Smooth muscle cell (in vitro differentiated cells): ENCODE measurements at regions not wholly inside any gene's neighbourhood (a gene's known extent, or its start where the extent isn't known, plus 50 kb on each side); places are given as distances from the start of the nearest gene placed in this dataset.

Experiments
- DNase-seq: peaks from one replicate; lab custom pipeline; 2025; ENCODE audit not compliant: unreplicated experiment; lab: John Stamatoyannopoulos, UW
- H2AFZ ChIP-seq: fragments of 200-600 bp; sonication (generic); 2 replicates; pipeline ENCODE4 v1.6.0; 2016; ENCODE audit warnings: antibody characterized with exemption, low read depth, mild to moderate bottlenecking
- H3F3A ChIP-seq: fragments of 200-600 bp; sonication (generic); 2 replicates; pipeline ENCODE4 v1.6.0; 2017; ENCODE audit warnings: antibody characterized with exemption, low read depth
- H3K27ac ChIP-seq: fragments of 200-600 bp; sonication (generic); 2 replicates; pipeline ENCODE4 v1.5.1; 2016; ENCODE audit warnings: low read depth, mild to moderate bottlenecking
- H3K27me3 ChIP-seq: fragments of 200-600 bp; sonication (generic); 2 replicates; pipeline ENCODE4 v1.6.1; 2016; ENCODE audit warnings: low read depth, mild to moderate bottlenecking
- H3K36me3 ChIP-seq: fragments of 200-600 bp; sonication (generic); 2 replicates; pipeline ENCODE4 v1.5.1; 2016; ENCODE audit warnings: low read depth
- H3K4me1 ChIP-seq: fragments of 200-600 bp; sonication (generic); 2 replicates; pipeline ENCODE4 v1.5.1; 2016; ENCODE audit warnings: low read depth
- H3K4me2 ChIP-seq: fragments of 200-600 bp; sonication (generic); 2 replicates; pipeline ENCODE4 v1.6.0; 2016; ENCODE audit warnings: mild to moderate bottlenecking
- H3K4me3 ChIP-seq: fragments of 200-600 bp; sonication (generic); 2 replicates; pipeline ENCODE4 v1.5.1; 2016; ENCODE audit warnings: mild to moderate bottlenecking
- H3K79me2 ChIP-seq: fragments of 200-600 bp; sonication (generic); 2 replicates; pipeline ENCODE4 v1.6.0; 2016; ENCODE audit warnings: low read depth, mild to moderate bottlenecking
- H3K9ac ChIP-seq: fragments of 200-600 bp; sonication (generic); 2 replicates; pipeline ENCODE4 v1.6.0; 2016; ENCODE audit warnings: low read depth
- H3K9me3 ChIP-seq: fragments of 200-600 bp; sonication (generic); replicated peaks from 2 replicates; pipeline ENCODE4 v1.5.1; 2016; ENCODE audit warnings: low read depth
- H4K20me1 ChIP-seq: fragments of 200-600 bp; sonication (generic); 2 replicates; pipeline ENCODE4 v1.6.0; 2016; ENCODE audit warnings: low read depth
- CTCF ChIP-seq: fragments of 200-600 bp; sonication (generic); IDR thresholded peaks from 2 replicates; pipeline ENCODE4 v1.5.1; 2017; ENCODE audit warnings: borderline replicate concordance, mild to moderate bottlenecking, antibody characterized with exemption; ENCODE audit not compliant: insufficient read depth, poor library complexity, severe bottlenecking
- WGBS: methylation state at CpG from one replicate; pipeline ENCODE4 v1.1.7; 2016; ENCODE audit warnings: low lambda C conversion rate; 5-methylcytosine and 5-hydroxymethylcytosine counted together

- Histone ChIP-seq H2AFZ (no peak overlapping the region), H3F3A (no peaks in the 10 kb centered on the region), H3K4me1 (no peaks in the 10 kb centered on the region), H3K27me3 (peaks cover 6% of the 10 kb centered on the region), H3K9me3 (no peaks in the 10 kb centered on the region), H3K79me2 (no peaks in the 10 kb centered on the region), H3K9ac (no peak overlapping the region), H3K36me3 (no peaks in the 10 kb centered on the region), H4K20me1 (no peaks in the 10 kb centered on the region), H3K27ac (no peak overlapping the region), H3K4me3 (no peak overlapping the region), H3K4me2 (no peak overlapping the region)
- no peak for TF ChIP-seq CTCF
- 91% methylated on average over 5 of the region's 5 CpGs for WGBS
- no peak for DNase-seq
These were observed 106.4 kb upstream of the PDE10A start for GRCh38 chr6:165769401-165769800.

DNA sequence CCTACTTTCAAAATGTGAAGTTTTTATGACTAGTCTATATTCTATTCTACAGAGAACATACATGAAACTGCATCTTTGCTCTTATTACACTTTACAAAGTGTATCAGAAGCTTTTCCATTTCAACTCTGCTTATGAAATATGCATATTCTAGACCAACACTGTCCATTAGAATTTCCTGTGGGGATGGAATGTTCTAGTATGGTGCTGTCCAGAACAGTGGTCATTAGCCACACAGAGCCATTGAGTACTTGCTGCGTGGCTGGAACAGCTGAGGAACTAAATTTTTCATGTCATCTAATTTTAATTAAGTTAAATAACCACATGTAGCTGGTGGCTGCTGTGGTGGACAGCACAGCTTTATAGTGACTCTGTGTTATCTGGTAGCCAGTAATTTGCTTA is 105.9 kb upstream of the PDE10A start:
- 89% methylated on average over 1 of the region's 1 CpG for WGBS
- Histone ChIP-seq H3K9me3 (no peaks in the 10 kb centered on the region), H3K27ac (no peak overlapping the region), H3K36me3 (no peaks in the 10 kb centered on the region), H3F3A (no peaks in the 10 kb centered on the region), H2AFZ (no peak overlapping the region), H3K79me2 (no peaks in the 10 kb centered on the region), H3K9ac (no peak overlapping the region), H3K4me3 (no peak overlapping the region), H3K27me3 (peaks cover 4% of the 10 kb centered on the region), H3K4me1 (no peaks in the 10 kb centered on the region), H3K4me2 (no peak overlapping the region), H4K20me1 (no peaks in the 10 kb centered on the region)
- TF ChIP-seq CTCF: no peak
- no peak for DNase-seq

DNA sequence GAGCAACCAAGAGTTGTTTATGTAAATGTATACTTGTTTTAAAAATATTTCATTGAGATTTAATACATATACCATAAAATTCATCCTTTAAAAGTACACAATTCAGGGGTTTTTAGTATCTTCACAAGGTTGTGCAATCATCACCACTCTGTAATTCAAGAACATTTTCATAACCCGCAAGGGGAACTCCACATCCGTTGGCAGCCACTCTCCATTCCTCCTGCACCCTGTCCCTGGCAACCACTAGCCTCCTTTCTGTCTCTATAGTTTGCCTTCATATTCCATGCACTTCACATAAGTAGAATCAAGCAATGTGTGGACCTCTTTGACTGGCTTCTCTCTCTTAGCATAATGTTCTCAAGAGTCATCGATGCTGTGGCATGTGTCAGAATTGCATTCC is 104.2 kb upstream of the PDE10A start:
- WGBS: 86% methylated on average over 3 of the region's 3 CpGs
- Histone ChIP-seq H3K79me2 (no peaks in the 10 kb centered on the region), H3K9me3 (no peaks in the 10 kb centered on the region), H3F3A (no peaks in the 10 kb centered on the region), H2AFZ (peak overlapping the region; percentile 47), H3K4me2 (peak overlapping the region; percentile 27), H3K27ac (no peak overlapping the region), H3K4me3 (no peak overlapping the region), H3K9ac (no peak overlapping the region), H3K4me1 (no peaks in the 10 kb centered on the region), H4K20me1 (no peaks in the 10 kb centered on the region), H3K27me3 (no peaks in the 10 kb centered on the region), H3K36me3 (no peaks in the 10 kb centered on the region)
- no peak for DNase-seq
- no peak for TF ChIP-seq CTCF

DNA sequence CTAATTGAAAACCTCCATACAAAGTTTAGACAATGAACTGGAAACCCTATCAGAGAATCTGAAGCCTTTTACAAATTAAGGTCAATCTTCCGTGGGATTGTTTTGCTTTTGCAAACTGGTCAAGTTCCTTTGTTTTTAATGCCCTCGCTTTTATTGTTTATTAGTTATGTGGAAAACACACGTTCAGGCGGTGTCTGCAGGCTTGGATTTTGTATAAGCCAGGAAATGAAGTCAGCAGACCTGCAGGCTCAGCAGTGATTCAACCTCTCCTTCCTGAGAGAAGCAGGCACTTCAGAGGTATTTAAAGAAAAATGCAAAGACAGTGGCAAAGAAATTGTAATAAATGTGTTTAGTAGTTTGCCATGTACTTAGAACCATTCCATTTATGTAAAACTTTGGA is 103.4 kb upstream of the PDE10A start:
- no peaks in the 10 kb centered on the region for H3F3A ChIP-seq
- H3K4me1 ChIP-seq: no peaks in the 10 kb centered on the region
- no peaks in the 10 kb centered on the region for H4K20me1 ChIP-seq
- no peaks in the 10 kb centered on the region for H3K27me3 ChIP-seq
- no peaks in the 10 kb centered on the region for H3K79me2 ChIP-seq
- no peaks in the 10 kb centered on the region for H3K36me3 ChIP-seq
- peak overlapping the region; percentile 20 for H3K27ac ChIP-seq
- peak overlapping the region; percentile 27 for H3K4me2 ChIP-seq
- DNase-seq: no peak
- no peak for TF ChIP-seq CTCF
- H3K9ac ChIP-seq: no peak overlapping the region
- no peaks in the 10 kb centered on the region for H3K9me3 ChIP-seq
- H3K4me3 ChIP-seq: no peak overlapping the region
- 18% methylated on average over 4 of the region's 4 CpGs for WGBS
- H2AFZ ChIP-seq: peak overlapping the region; percentile 47
